ENCODE measurements at regions not wholly inside any gene's neighbourhood (a gene's known extent, or its start where the extent isn't known, plus 50 kb on each side); places are given as distances from the start of the nearest gene placed in this dataset.

- ATAC-seq, result no peak
These were observed 114.0 kb upstream of the CCDC179 start for GRCh38 chr11:22974251-22974650.

DNA sequence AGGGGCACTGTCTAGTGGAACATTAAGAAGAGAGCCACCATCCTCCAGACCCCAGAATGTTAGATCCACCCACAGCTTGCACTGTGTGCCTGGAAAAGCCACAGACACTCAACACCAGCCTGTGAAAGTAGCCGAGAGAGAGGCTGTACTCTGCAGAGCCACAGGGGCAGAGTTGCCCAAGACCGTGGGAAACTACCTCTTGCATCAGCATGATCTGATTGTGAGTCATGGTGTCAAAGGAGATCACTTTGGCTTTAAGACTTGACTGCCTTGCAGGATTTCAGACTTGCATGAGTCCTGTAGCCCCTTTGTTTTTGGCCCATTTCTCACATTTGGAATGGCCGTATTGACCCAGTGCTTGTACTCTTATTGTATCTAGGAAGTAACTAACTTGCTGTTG lies 115.9 kb upstream of the CCDC179 start:
- DNase-seq, result no peak
- Histone ChIP-seq H3K9me3 (no peaks in the 10 kb centered on the region), H3K36me3 (no peaks in the 10 kb centered on the region), H3K27me3 (no peaks in the 10 kb centered on the region), H3K27ac (no peak overlapping the region), H3K4me1 (no peaks in the 10 kb centered on the region), H3K4me3 (no peak overlapping the region)
- TF ChIP-seq, protein P1, sequence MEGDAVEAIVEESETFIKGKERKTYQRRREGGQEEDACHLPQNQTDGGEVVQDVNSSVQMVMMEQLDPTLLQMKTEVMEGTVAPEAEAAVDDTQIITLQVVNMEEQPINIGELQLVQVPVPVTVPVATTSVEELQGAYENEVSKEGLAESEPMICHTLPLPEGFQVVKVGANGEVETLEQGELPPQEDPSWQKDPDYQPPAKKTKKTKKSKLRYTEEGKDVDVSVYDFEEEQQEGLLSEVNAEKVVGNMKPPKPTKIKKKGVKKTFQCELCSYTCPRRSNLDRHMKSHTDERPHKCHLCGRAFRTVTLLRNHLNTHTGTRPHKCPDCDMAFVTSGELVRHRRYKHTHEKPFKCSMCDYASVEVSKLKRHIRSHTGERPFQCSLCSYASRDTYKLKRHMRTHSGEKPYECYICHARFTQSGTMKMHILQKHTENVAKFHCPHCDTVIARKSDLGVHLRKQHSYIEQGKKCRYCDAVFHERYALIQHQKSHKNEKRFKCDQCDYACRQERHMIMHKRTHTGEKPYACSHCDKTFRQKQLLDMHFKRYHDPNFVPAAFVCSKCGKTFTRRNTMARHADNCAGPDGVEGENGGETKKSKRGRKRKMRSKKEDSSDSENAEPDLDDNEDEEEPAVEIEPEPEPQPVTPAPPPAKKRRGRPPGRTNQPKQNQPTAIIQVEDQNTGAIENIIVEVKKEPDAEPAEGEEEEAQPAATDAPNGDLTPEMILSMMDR (IDR thresholded peaks at IDR 0.05 in 4 of 5, conservative IDR thresholded peaks at IDR 0.05 in 1 of 5), result no peak
- no peak for TF ChIP-seq POLR2A (IDR thresholded peaks at IDR 0.05)
- ATAC-seq, result no peak
- in situ Hi-C loops (cut with MboI; ENCODE audit: low sequenced_read_pairs in 4 of 4), result no loop called here
- intact Hi-C loops (cut with DNase I; ENCODE audit: low total_unique reads), result no loop called here

More at GRCh38 chr11:22974251-22974650, 114.0 kb upstream of the CCDC179 start:
- TF ChIP-seq, protein P1 (IDR thresholded peaks at IDR 0.05 in 4 of 5, conservative IDR thresholded peaks at IDR 0.05 in 1 of 5), result no peak
- TF ChIP-seq POLR2A (IDR thresholded peaks at IDR 0.05), result no peak
- intact Hi-C loops (cut with DNase I; ENCODE audit: low total_unique reads) (no loop called here), in situ Hi-C loops (cut with MboI; ENCODE audit: low sequenced_read_pairs in 4 of 4) (no loop called here)
- Histone ChIP-seq H3K27ac (no peak overlapping the region), H3K27me3 (no peaks in the 10 kb centered on the region), H3K4me1 (no peaks in the 10 kb centered on the region), H3K4me3 (no peak overlapping the region), H3K36me3 (no peaks in the 10 kb centered on the region), H3K9me3 (no peaks in the 10 kb centered on the region)
- DNase-seq, result no peak

GRCh38 chr11:22982903-22983302 lies 122.6 kb upstream of the CCDC179 start:
- TF ChIP-seq, protein P1 (IDR thresholded peaks at IDR 0.05 in 4 of 5, conservative IDR thresholded peaks at IDR 0.05 in 1 of 5), result no peak
- no peak for TF ChIP-seq POLR2A (IDR thresholded peaks at IDR 0.05)
- Histone ChIP-seq H3K36me3 (no peaks in the 10 kb centered on the region), H3K27me3 (no peaks in the 10 kb centered on the region), H3K4me3 (no peak overlapping the region), H3K4me1 (no peaks in the 10 kb centered on the region), H3K27ac (no peak overlapping the region), H3K9me3 (no peaks in the 10 kb centered on the region)
- intact Hi-C loops (cut with DNase I; ENCODE audit: low total_unique reads) (no loop called here), in situ Hi-C loops (cut with MboI; ENCODE audit: low sequenced_read_pairs in 4 of 4) (no loop called here)
- ATAC-seq (no peak), DNase-seq (no peak)

DNA sequence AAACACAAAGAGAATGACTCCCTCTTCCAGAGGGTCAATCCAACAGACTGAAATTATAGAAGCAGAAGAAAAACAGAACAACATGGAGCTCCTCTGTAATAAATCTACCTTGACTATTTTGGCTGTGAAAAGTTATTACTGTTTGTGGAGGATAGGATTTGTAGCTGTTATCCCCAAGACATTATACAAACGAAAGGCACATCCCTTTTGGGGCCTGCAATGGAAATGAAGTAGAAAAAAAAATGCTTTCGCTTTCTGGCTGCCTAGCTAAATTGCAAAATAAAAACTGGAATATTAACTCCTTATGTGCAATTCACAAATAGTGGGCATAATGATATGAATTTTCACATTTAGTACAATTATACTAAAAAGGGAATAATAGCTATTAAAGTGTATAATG lies 123.8 kb upstream of the CCDC179 start:
- in situ Hi-C loops (cut with MboI; ENCODE audit: low sequenced_read_pairs in 4 of 4), result no loop called here
- Histone ChIP-seq H3K9me3 (no peaks in the 10 kb centered on the region), H3K27ac (no peak overlapping the region), H3K4me1 (no peaks in the 10 kb centered on the region), H3K27me3 (no peaks in the 10 kb centered on the region), H3K4me3 (no peak overlapping the region), H3K36me3 (no peaks in the 10 kb centered on the region)
- ATAC-seq, result no peak
- DNase-seq, result no peak
- intact Hi-C loops (cut with DNase I; ENCODE audit: low total_unique reads), result no loop called here
- TF ChIP-seq, protein P1 (IDR thresholded peaks at IDR 0.05 in 4 of 5, conservative IDR thresholded peaks at IDR 0.05 in 1 of 5), result no peak
- no peak for TF ChIP-seq POLR2A (IDR thresholded peaks at IDR 0.05)

- DNase-seq (no peak), ATAC-seq (no peak)
- H3K27me3 ChIP-seq, result no peaks in the 10 kb centered on the region
- intact Hi-C loops (cut with DNase I; ENCODE audit: low total_unique reads) (no loop called here), in situ Hi-C loops (cut with MboI; ENCODE audit: low sequenced_read_pairs in 4 of 4) (no loop called here)
- no peaks in the 10 kb centered on the region for H3K9me3 ChIP-seq
- no peak overlapping the region for H3K4me3 ChIP-seq
- TF ChIP-seq POLR2A (IDR thresholded peaks at IDR 0.05), result no peak
- TF ChIP-seq, protein P1 (IDR thresholded peaks at IDR 0.05 in 4 of 5, conservative IDR thresholded peaks at IDR 0.05 in 1 of 5), result no peak
- no peaks in the 10 kb centered on the region for H3K4me1 ChIP-seq
- no peak overlapping the region for H3K27ac ChIP-seq
- H3K36me3 ChIP-seq, result no peaks in the 10 kb centered on the region
These were observed 129.1 kb upstream of the CCDC179 start for GRCh38 chr11:22989371-22989770.
